NCI-H2196 (cell line): ENCODE measurements at regions not wholly inside any gene's neighbourhood (a gene's known extent, or its start where the extent isn't known, plus 50 kb on each side); places are given as distances from the start of the nearest gene placed in this dataset.

ENCODE experiments used
- DNase-seq: peaks from one replicate; lab custom pipeline; 2025; ENCODE audit not compliant: unreplicated experiment; lab: John Stamatoyannopoulos, UW

DNA sequence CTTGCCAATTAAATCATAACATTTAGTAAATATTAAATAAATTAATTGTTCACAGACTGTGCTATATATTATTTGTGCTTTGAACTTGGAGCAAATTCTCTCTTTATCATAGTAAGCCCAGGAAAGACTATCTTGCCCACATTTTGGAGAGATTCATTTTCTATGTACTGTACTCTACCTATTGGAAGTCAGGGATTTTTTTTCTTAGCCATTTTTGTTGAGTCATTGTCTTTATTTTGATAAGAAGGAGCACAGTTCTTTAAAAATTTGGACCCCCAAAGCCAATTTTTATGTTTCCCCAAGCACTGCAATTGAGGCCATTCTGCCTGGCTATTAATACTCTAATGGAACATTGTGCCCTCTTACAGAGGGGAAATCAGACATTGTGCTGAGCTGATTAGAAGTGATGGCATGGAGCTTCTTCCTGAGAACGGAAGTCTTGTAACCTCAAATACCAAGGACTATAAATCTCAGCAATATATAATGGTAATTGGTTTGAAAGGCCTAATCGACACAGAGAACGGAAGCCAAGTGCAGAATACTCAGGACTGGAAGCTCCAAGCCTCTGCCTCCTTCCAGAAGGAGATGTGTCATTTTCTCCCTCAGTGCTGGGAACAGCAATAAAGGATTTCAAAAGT, 188.8 kb upstream of the PAPPA start:
- DNase-seq, result no peak

DNA sequence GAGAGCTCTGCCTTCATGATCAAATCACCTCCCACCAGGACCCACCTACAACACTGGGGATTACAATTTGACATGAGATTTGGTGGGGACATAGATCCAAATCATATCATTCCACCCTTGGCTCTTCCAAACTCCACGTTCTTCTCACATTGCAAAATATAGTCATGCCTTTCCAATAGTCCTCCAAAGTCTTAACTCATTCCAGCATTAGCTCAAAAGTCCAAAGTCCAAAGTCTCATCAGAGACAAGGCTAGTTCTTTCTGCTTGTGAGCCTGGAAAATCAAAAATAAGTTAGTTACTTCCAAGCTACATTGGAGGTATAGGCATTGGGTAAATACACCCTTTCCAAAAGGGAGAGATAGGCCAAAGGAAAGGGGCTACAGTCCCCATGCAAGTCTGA, 186.9 kb upstream of the PAPPA start:
- DNase-seq, result no peak

DNA sequence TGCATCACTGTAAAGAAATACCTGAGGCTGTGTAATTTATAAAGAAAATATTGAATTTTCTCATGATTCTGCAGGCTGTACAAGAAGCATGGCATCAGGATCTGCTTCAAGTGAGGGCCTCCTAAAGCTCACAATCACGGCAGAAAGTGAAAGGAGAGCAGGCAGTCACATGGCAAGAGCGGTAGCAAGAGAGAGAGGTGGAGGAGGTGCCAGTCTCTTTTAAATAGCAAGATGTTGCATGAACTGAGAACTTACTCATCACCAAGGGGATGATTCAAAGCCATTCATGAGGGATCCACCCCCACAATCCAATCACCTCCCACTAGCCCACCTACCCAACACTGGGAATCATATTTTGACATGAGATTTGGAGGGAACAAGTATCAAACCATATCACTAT, 184.5 kb upstream of the PAPPA start:
- no peak for DNase-seq

DNA sequence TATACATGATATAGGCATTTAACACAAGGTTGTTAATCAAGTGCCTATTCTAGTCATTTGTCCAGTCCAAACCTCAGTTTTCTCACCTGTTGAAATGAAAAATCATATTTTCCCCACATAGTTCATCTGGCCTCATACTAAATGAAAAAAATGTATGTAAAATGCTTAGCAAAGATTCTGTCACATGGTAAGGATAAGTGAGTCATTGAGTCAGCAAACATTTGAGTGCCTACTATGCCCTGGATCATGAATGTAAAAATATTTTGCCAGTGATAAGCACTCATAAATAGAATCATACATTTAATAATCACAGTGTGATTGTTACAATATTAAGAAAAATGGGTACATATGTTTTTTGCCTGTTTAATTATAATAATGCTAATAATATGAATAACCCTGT, 181.2 kb upstream of the PAPPA start:
- no peak for DNase-seq

- no peak for DNase-seq
These were observed 180.6 kb upstream of the PAPPA start for GRCh38 chr9:115972843-115973595.

DNA sequence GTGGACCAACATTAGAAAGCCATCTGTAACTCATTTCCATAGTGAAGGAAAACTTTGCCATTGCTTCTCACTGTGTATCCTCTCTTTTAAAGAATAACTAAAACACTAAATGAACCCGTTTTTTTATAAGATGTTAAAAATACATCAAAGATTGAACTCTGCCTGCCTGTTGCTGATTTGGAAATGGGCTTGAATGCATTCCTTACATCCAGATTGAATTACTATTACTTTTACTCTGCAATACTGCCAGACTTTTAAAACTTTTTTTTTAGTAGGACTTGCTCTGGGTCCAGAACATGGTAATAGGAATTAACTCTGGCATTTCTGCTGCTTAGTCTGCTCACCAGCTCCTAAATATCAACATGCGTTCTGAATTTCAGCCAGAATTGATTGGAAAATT, 176.8 kb upstream of the PAPPA start:
- DNase-seq, result no peak

- no peak for DNase-seq
These were observed 175.5 kb upstream of the PAPPA start for GRCh38 chr9:115978091-115978490.

- DNase-seq, result no peak
These were observed 174.9 kb upstream of the PAPPA start for GRCh38 chr9:115978659-115979096.

- no peak for DNase-seq
These were observed 173.5 kb upstream of the PAPPA start for GRCh38 chr9:115980054-115980453.

DNA sequence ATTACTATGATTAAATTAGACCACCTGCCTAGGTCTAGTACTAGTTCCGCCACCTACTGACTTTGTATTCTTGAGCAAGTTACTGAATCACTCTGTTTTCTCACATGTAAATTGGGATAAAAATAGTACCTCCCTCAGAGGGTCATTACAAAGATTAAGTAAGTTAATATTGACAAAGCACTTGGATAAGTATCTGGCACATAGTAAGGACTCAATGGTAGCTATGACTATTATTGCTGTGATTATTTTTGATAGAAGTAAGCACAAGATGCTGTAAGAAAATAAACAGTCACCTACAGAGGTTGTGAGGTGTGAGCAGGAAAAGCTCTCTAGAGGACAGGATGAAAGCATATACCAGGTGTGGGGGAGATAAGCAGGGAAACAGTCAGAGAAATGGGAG, 173.1 kb upstream of the PAPPA start:
- no peak for DNase-seq

- DNase-seq, result no peak
These were observed 172.6 kb upstream of the PAPPA start for GRCh38 chr9:115980976-115981375.

DNA sequence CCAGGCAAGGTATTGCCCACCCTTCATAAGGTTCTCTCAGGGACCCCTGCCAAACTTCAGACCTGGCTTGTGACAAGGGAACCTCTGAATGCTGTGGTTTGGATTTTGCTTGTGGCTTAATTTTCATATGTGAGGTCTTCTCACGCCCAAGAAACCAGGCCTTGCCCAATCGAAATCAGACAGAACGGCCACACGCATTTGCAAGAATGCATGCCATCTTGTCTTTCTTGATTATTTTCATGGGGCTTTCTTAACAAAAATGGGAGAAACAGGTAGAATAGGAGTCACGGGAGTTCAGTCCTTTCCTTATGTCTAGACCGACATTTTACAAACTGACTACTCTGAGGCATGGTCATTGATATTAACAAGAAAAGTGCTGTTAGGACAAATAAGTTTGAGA, 170.2 kb upstream of the PAPPA start:
- DNase-seq, result no peak

- DNase-seq, result no peak
These were observed 167.9 kb upstream of the PAPPA start for GRCh38 chr9:115985657-115986056.

DNA sequence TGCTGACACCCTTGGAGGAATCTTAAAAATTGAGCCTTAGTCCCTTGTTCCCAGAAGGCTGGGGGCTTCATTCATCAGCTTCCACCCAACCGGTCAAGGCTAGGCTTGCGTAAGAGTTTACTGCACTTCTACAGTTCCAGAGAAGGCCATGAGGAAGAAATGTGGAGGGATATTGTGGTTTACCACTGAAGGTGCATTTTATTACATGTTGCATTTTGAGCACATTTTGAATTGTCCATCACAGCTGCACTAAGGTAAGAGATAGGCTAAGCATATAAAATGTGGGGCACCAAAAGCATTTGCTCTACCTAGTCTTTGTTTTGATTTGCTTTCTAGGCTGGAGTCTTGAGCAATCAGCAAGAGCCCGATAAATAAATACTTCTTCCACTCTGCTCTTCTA, 167.1 kb upstream of the PAPPA start:
- DNase-seq, result no peak

GRCh38 chr9:115988701-115989100, 164.9 kb upstream of the PAPPA start:
- DNase-seq, result no peak

GRCh38 chr9:115989831-115990230, 163.8 kb upstream of the PAPPA start:
- no peak for DNase-seq

DNA sequence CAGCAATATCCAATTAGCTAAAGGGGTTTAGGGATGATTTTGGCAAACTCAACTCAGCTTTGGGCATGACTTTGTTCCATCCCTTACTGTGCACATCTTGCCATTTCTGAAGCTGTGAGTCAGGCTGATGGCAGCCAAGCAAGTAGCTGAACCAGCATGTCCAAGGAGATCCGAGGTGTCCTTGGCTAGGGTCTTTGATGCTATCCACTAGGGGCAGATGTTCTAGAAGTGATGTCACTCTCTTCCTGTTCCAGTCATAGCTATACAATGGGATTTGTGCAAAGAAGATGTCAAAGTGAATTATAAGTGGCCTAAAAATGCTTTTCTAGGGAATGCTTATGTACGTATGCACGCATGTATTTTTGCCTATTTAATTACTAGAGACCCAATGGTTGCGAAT, 160.8 kb upstream of the PAPPA start:
- no peak for DNase-seq

- DNase-seq, result no peak
These were observed 155.7 kb upstream of the PAPPA start for GRCh38 chr9:115997923-115998322.

DNA sequence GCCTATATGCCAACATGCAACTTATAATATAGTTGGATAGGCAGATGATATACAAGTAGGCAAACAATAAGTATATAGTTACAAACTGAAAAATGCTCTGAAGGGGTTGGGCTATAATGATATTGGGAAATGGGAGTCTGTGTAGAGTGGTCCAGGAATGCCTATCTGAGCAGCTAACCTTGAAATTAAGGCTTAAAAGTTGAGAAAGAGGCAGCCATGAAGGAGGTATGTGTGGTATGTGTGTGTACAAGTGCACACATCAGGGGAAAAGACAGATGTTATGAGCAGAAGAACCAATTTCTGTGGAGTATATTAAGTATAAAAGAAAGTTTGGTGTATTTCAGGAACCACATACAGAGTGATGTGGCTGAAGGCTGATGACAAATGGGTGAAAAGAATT, 154.9 kb upstream of the PAPPA start:
- no peak for DNase-seq

DNA sequence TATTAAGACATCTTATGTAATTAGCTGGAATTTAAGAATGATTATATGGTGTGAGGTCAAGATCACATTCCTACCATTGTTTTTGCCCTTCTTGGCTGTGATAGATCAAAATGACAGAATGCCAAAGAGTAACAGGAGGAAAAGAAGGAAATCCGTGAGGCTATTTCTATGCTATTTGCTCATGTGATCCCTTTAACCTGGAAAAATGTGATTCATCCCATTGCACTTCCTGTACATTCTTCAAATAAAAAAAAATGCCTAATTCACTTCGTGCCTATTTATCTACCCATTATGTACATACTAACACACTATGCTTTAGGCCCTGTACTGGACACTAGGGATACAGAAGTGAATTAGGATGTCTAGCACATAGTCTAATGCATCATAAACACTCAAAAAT, 154.1 kb upstream of the PAPPA start:
- no peak for DNase-seq

GRCh38 chr9:116000748-116001329, 152.8 kb upstream of the PAPPA start:
- no peak for DNase-seq

DNA sequence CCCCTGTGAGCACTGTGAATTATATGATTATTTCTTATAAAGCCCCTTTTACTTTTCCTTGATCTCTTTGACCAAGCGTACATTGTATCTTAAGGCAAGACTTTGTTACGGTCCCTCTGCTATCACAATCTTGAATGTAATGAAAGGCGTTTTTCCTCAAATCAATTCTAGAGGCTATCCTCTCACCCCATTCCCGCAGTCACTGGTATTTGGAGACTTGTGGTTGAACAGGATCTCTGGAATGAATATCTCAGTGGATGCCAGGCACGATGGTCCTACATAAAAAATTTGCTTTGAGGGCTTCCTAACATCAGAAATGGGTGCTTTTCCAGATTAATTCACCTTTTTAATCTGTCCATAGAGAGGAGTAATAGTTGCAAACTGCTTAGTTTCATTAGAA, 151.4 kb upstream of the PAPPA start:
- DNase-seq, result no peak

DNA sequence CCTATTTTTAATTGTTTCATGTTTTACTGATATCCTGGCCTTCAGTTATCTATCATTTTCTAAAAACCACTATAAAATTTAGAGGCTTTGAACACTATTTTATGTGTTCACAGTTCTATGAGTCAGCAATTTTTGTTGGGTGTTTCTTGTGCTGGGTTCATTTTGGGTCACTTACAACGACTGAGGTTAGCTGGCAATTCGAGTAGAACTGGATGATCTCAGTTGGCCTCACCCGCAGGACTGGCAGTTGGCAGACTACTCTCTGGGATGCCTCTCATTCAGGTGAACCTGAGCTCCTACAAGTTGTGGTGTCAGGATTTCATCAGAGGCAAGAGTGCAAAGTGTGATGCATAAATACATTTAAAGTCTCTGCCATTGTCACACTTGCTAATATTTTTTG, 151.0 kb upstream of the PAPPA start:
- no peak for DNase-seq
